ENCODE measurements at regions not wholly inside any gene's neighbourhood (a gene's known extent, or its start where the extent isn't known, plus 50 kb on each side); places are given as distances from the start of the nearest gene placed in this dataset.

DNA sequence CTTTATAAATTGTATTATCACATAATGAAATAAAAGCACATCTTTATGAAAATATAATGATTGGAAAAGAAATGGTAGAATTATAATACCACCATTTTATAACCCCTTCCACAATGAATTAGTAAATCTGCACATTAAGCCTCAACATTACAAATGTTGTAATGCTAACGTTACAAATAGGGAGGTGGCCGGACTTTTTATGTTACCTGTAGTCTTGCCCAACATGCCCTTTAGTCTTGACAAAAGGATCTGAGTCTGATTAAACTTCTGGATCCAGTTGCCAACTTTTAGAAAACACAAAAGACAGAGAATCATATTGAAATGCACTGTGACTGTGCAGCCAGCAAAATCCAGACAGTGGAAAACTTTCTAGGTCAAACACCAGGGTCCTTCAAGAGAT is 617.3 kb downstream of the KCNJ3 start:
- TF ChIP-seq, protein P1, sequence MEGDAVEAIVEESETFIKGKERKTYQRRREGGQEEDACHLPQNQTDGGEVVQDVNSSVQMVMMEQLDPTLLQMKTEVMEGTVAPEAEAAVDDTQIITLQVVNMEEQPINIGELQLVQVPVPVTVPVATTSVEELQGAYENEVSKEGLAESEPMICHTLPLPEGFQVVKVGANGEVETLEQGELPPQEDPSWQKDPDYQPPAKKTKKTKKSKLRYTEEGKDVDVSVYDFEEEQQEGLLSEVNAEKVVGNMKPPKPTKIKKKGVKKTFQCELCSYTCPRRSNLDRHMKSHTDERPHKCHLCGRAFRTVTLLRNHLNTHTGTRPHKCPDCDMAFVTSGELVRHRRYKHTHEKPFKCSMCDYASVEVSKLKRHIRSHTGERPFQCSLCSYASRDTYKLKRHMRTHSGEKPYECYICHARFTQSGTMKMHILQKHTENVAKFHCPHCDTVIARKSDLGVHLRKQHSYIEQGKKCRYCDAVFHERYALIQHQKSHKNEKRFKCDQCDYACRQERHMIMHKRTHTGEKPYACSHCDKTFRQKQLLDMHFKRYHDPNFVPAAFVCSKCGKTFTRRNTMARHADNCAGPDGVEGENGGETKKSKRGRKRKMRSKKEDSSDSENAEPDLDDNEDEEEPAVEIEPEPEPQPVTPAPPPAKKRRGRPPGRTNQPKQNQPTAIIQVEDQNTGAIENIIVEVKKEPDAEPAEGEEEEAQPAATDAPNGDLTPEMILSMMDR (IDR thresholded peaks at IDR 0.05) = no peak
- no peak for TF ChIP-seq POLR2A (IDR thresholded peaks at IDR 0.05)

Data from right lobe of liver (tissue), 4 donors.